HG03432 (cell line): ENCODE measurements at regions not wholly inside any gene's neighbourhood (a gene's known extent, or its start where the extent isn't known, plus 50 kb on each side); places are given as distances from the start of the nearest gene placed in this dataset.

Source experiments
- ATAC-seq: cut with Tn5 transposase; IDR thresholded peaks from one replicate; pipeline ENCODE4 v1.9.1; 2021; ENCODE audit warnings: mild to moderate bottlenecking, moderate library complexity; ENCODE audit not compliant: unreplicated experiment

GRCh38 chr5:2610986-2611385 lies 140.5 kb downstream of the IRX2 start:
- ATAC-seq = no peak

GRCh38 chr5:2608391-2608790 lies 143.1 kb downstream of the IRX2 start:
- ATAC-seq = no peak

- no peak for ATAC-seq
These were observed 143.9 kb downstream of the IRX2 start for GRCh38 chr5:2607598-2607997.

- no peak for ATAC-seq
These were observed 148.3 kb downstream of the IRX2 start for GRCh38 chr5:2603272-2603575.

- ATAC-seq = no peak
These were observed 148.8 kb downstream of the IRX2 start for GRCh38 chr5:2602451-2603271.

- no peak for ATAC-seq
These were observed 153.0 kb downstream of the IRX2 start for GRCh38 chr5:2598503-2598902.

GRCh38 chr5:2594701-2595100 lies 156.8 kb downstream of the IRX2 start:
- ATAC-seq = no peak

GRCh38 chr5:2592766-2593165 lies 158.7 kb downstream of the IRX2 start:
- ATAC-seq = no peak

GRCh38 chr5:2591777-2592453 lies 159.6 kb downstream of the IRX2 start:
- ATAC-seq = no peak

GRCh38 chr5:2588850-2589501 lies 162.5 kb downstream of the IRX2 start:
- ATAC-seq = no peak

- no peak for ATAC-seq
These were observed 164.1 kb downstream of the IRX2 start for GRCh38 chr5:2587189-2588031.

- ATAC-seq = no peak
These were observed 165.3 kb downstream of the IRX2 start for GRCh38 chr5:2586016-2586715.

GRCh38 chr5:2584579-2585269 lies 166.8 kb downstream of the IRX2 start:
- ATAC-seq = no peak

GRCh38 chr5:2582507-2582906 lies 169.0 kb downstream of the IRX2 start:
- no peak for ATAC-seq

- no peak for ATAC-seq
These were observed 169.4 kb downstream of the IRX2 start for GRCh38 chr5:2582106-2582505.

- ATAC-seq = no peak
These were observed 170.1 kb downstream of the IRX2 start for GRCh38 chr5:2581418-2581817.

- no peak for ATAC-seq
These were observed 172.4 kb downstream of the IRX2 start for GRCh38 chr5:2579126-2579525.

- ATAC-seq = no peak
These were observed 174.0 kb downstream of the IRX2 start for GRCh38 chr5:2577312-2578036.

- no peak for ATAC-seq
These were observed 174.7 kb downstream of the IRX2 start for GRCh38 chr5:2576823-2577222.
